ENCODE measurements at regions not wholly inside any gene's neighbourhood (a gene's known extent, or its start where the extent isn't known, plus 50 kb on each side); places are given as distances from the start of the nearest gene placed in this dataset.

GRCh38 chr1:30489737-30490389 is 233.5 kb downstream of the MATN1 start:
- no peak for TF ChIP-seq CTCF (IDR thresholded peaks at IDR 0.05; ENCODE audit: low read depth, low read length)
- no peak overlapping the region for H3K4me3 ChIP-seq (ENCODE audit: low read depth, low read length)

GRCh38 chr1:30488324-30488913 is 235.0 kb downstream of the MATN1 start:
- no peak overlapping the region for H3K4me3 ChIP-seq (ENCODE audit: low read depth, low read length)
- TF ChIP-seq CTCF (IDR thresholded peaks at IDR 0.05; ENCODE audit: low read depth, low read length): no peak

- no peak overlapping the region for H3K4me3 ChIP-seq (ENCODE audit: low read depth, low read length)
- no peak for TF ChIP-seq CTCF (IDR thresholded peaks at IDR 0.05; ENCODE audit: low read depth, low read length)
Observed at GRCh38 chr1:30487042-30487441, 236.3 kb downstream of the MATN1 start.

DNA sequence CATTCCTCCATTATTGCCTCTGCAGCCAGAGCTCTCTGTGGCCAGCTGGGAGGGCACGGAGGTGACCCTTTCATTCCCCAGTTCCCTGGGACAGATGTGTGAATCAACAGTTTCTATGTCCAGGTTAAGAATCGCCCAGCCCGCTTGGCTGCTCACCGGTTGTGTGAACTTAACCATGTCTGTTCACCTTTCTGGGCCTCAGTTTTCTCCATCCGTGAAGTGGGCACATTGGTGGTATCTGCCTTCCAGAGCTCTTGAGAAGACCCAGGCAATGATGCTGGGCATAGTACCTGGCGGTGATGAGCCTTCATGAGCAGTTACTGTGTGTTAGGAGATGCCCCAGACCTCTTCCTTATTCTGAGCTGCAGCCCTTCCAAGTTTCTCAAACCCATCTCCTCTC is 238.3 kb downstream of the MATN1 start:
- TF ChIP-seq CTCF (IDR thresholded peaks at IDR 0.05; ENCODE audit: low read depth, low read length): no peak
- no peak overlapping the region for H3K4me3 ChIP-seq (ENCODE audit: low read depth, low read length)

- no peak overlapping the region for H3K4me3 ChIP-seq (ENCODE audit: low read depth, low read length)
- TF ChIP-seq CTCF (IDR thresholded peaks at IDR 0.05; ENCODE audit: low read depth, low read length): no peak
Observed at GRCh38 chr1:30484668-30485067, 238.7 kb downstream of the MATN1 start.

- no peak for TF ChIP-seq CTCF (IDR thresholded peaks at IDR 0.05; ENCODE audit: low read depth, low read length)
- no peak overlapping the region for H3K4me3 ChIP-seq (ENCODE audit: low read depth, low read length)
Observed at GRCh38 chr1:30479575-30479974, 243.8 kb downstream of the MATN1 start.

- H3K4me3 ChIP-seq (ENCODE audit: low read depth, low read length): no peak overlapping the region
- no peak for TF ChIP-seq CTCF (IDR thresholded peaks at IDR 0.05; ENCODE audit: low read depth, low read length)
Observed at GRCh38 chr1:30478799-30479563, 244.4 kb downstream of the MATN1 start.

All from WI38 (cell line).